COLO829 (cell line): ENCODE measurements at regions not wholly inside any gene's neighbourhood (a gene's known extent, or its start where the extent isn't known, plus 50 kb on each side); places are given as distances from the start of the nearest gene placed in this dataset.
"Not testable (repeated sequence)": the region's sequence is repeated elsewhere in the genome, so short reads cannot be mapped to it uniquely, and the experiment has no call there.

Experiments used
- DNase-seq: peaks from one replicate; pipeline ENCODE4 v3.0.0; 2012; ENCODE audit warnings: low spot score

DNA sequence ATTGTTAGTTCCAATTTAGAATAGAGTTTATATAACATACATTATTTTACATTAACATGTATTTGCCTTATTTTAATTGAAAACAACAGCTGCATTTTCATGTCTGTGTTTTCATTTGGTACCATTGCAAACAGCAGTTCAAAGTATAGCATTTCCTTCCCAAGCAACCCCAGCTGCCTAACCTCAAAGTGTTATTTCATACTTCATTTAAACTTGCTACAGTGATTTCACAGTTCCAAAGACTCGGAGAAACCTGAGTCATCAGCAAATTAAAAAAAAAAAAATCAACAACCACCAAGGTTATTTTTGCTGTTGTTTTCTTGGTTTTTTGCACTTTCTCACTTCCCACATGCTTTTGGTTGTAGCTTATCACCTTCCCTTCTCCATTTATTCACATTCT lies 236.5 kb upstream of the SPHKAP start:
- DNase-seq: no peak

GRCh38 chr2:228417526-228417925 lies 236.0 kb upstream of the SPHKAP start:
- no peak for DNase-seq

- DNase-seq: no peak
Observed at GRCh38 chr2:228410061-228410460, 228.6 kb upstream of the SPHKAP start.

DNA sequence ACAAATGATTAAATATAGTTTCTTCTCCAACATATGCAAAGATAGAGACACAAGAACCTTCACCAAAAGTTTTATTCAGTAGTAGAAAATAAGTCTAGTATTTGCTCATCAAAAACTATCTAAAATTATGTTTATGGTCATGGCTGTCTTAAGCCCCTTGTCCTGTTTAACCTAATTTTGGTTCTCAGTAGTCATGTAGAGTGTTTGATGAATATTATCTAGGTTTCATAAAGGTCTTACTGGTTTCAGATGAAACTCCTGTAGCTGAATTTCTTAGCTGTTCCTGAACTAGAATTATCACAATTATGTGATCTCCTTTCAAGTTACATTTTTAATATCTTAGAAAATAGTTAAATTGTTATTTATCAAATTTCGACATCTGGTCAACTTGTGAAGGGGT lies 228.0 kb upstream of the SPHKAP start:
- no peak for DNase-seq

DNA sequence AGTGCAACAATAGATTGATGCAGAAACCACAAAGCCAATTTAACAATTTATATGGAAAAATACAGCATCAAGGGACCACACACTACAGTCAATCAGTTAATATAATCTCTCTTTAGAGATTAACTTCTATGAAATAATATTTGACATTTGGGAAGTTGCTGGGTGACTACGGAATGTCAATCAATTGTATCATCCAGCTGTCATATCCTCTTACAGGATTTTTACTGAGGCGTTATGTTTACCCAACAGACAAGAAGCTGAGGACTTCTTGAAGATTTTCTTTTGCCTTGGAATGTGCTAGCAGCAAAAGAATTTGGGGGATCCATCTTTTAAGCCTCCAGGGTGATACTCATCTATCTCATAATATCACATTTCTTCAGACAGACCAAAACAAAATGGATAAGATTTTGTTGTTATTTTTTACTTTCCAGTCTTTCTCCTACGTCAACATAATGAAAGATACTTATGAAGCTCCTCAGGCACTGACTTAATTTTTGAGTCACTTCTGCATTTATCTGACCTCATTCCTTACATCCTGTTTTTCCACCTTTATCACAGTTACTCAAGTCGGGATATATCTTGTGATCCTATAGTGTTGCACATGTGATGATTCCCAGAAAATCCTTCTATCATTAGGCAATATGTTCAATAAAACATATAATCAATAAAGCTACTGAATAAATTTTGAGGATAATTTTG lies 227.2 kb upstream of the SPHKAP start:
- DNase-seq: no peak

DNA sequence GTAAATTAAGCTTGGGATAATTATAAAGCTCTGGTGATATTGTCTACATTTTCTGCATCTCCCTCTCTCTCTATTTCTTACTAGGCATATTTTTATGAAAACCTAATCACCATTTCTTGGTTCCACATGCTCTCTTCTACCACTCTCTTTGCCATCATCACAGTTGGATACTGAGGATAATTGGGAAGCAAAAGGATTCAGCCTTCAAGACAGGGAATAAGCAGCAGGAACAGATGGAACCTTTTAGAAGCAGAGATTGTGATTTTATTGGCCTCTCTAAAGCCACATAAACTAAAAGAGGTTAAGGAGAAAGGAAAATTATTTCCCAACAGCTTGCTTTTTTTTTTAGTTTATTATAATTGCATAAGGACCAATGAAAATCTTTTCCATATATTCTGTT lies 226.3 kb upstream of the SPHKAP start:
- no peak for DNase-seq

GRCh38 chr2:228401065-228401912 lies 219.8 kb upstream of the SPHKAP start:
- no peak for DNase-seq

DNA sequence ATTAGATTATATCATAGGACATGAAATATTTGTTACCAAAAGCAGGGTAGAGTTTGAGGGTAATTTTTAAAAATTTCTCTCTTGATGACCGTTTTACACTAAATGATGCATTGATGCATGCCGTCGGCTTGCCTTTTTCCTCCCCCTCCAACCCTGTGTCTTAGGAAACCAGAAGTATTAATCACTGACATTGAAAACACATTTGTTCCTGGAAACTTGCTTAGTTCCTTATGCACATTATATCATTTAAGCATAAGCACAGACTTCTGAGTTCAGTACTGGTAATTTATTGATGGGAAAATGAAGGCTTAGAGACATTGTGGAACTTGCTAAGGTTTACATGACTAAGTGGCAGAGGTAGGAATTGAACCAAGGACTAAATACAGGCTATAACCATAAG lies 206.3 kb upstream of the SPHKAP start:
- DNase-seq: no peak

DNA sequence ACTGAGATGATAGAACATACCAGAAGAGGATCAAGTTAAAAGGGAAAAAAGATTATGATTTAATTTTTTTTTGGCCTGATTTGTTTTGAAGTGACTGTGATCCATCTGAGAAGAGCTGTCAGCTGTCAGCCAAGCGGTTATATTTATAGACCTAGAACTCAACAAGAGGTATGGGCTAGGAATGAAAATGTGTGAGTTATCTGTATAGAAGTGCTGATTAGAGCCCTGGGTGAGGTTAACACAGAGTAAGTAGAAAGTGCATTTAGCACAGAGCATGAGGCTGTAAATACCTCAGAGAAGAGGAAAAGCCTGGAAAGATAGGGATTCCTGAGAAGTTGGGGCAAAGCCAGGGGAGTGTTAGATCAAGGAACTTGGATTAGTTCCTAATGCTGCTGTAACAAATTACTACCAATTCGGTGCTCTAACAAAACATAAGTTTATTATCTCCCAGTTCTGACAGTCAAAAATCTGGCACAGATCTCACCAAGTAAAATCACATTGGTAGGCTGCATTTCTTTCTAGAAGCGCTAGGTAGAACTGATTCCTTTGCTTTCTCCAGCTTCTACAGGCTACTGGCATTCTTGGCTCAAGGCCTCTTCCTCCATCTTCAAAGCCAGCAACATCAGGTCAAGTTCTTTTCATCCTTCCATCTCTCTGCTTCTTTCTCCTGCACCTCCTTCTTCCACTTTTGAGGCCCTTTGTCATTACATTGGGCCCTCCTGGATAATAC lies 197.4 kb upstream of the SPHKAP start:
- DNase-seq: no peak

GRCh38 chr2:228378233-228378632 lies 196.7 kb upstream of the SPHKAP start:
- DNase-seq: no peak

DNA sequence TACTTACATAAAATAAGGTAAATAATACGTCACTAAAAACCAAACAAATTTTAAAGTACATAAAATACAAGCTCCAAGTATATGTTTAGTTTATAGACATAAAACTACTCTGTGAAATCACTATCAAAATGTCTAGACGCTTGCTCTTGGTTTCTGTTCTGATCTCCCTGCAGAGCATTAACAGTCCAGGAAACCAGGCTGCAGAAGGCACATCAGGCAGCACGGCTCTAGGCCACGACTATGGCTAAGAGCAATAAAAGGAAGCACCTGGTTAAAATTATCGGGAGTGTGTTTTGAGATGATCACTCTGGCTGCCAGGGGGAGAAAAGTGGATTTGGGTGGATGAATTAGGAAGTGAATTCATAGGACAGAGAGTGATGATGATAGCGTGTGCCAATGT lies 196.0 kb upstream of the SPHKAP start:
- DNase-seq: no peak

GRCh38 chr2:228374741-228375140 lies 193.3 kb upstream of the SPHKAP start:
- DNase-seq: no peak

DNA sequence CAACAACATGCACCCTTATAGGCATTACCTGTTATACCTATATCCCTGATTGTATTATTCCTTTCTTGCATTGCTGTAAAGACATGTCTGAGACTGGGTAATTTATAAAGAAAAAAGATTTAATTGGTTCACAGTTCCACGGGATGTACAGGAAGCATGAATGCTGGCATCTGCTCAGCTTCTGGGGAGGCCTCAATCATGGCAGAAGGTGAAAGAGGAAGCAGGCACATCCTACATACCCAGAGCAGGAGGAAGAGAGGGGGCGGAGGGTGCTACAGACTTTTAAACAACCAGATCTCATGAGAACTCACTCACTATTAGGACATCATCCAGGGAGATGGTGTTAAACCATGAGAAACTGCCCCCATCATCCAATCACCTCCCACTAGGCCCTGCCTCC lies 191.7 kb upstream of the SPHKAP start:
- DNase-seq: no peak

GRCh38 chr2:228372212-228372611 lies 190.7 kb upstream of the SPHKAP start:
- DNase-seq: no peak

DNA sequence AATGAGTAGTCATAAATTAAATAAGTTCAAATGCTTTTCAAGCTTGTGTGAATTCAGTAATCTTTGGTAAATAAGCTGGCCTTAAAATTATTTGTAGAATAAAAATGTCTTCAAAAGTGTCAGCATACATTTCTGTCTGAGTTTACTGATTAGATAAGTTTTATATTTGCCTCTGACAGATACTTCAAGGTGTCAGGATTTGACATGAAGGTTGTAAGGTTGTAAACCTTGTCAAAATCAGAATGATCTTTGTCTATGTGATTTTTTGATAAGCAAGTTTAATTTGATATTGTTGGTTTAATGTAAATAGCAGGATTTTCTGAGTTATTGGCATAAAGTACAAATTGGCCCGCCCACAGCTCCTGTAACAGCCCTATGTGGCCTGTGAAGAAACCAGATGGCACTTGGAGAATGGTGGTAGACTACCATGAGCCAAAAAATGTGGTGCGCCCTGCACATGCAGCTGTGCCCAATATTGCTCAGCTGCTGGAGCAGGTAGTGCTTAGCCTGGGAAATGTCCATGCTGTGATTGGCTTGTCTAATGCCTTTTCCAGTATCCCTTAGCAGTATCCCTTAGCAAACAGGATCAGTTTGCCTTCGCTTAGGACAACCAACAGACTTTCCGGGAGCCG lies 188.0 kb upstream of the SPHKAP start:
- DNase-seq: no peak

GRCh38 chr2:228367356-228367755 lies 185.9 kb upstream of the SPHKAP start:
- no peak for DNase-seq

GRCh38 chr2:228359473-228359872 lies 178.0 kb upstream of the SPHKAP start:
- DNase-seq: no peak

- DNase-seq: no peak
Observed at GRCh38 chr2:228355897-228356296, 174.4 kb upstream of the SPHKAP start.

DNA sequence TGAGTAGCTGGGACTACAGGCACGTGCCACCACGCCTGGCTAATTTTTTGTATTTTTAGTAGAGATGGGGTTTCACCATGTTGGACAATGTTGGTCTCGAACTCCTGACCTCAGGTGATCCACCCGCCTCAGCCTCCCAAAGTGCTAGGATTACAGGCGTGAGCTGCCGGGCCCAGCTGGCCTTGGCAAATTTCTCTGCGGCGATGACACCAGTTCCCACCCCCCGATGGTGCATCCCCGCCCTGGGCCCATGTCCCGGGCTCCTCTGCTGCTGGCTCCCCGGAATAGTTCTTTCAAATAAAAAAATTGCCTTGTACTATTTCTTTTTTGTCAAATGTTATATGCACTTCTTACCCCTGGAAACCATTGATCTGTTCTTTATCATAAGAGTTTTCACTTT lies 171.5 kb upstream of the SPHKAP start:
- DNase-seq: not testable (repeated sequence)

- DNase-seq: no peak
Observed at GRCh38 chr2:228352048-228352447, 170.6 kb upstream of the SPHKAP start.

DNA sequence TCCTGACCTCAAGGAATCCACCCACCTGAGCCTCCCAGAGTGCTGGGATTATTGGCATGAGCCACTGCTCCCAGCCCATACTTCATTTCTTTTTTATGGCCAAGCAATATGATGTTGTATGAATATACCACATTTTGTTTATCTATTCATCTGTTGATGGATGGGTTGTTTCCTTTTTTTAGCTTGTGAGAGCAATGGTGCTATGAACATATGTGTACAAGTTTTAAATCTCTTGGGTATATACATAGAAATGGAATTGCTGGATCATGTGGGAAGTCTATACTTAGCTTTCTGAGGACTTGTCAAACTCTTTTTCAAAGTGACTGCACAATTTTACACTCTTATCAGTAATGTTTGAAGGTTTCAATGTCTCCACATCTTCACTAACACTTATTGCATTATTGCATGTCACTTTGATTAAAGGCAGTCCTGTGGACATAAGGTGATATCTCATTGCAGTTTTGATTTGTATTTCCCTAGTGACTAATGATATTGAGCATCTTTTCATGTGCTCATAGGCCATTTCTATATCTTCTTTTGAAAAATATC lies 167.1 kb upstream of the SPHKAP start:
- no peak for DNase-seq

DNA sequence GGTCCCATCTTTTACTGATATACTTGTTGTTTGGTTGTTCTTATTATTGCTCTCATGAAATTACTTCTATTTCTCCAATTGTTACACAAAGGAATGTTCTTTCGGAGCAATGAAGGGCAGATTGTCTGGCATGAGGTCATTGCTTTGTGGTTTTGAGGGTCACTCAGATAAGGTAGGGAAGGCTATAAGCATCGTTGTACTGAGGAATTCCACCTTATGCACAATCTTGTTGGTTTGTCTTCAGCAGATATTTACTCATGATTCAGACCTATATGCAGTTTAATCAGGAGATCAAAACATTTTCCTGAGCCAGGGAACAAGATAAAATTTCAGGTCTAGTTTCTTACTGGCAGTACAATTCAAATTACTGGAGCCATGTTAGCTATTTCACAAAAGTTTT lies 163.0 kb upstream of the SPHKAP start:
- no peak for DNase-seq
